Endothelial cell of umbilical vein (primary cell): ENCODE measurements at regions not wholly inside any gene's neighbourhood (a gene's known extent, or its start where the extent isn't known, plus 50 kb on each side); places are given as distances from the start of the nearest gene placed in this dataset.

Experiments
- BruUV-seq: library from RNA; stranded (reverse); fragments of 400-500 nt; replicated peaks from 2 replicates; lab custom pipeline; 2021; lab: Mats Ljungman, UMichigan
- CTCF ChIA-PET: fragments of 300-600, 350-600 bp; sonication (Branson Sonifier 250); formaldehyde crosslinking; loops from one replicate; lab custom pipeline; 2021; ENCODE audit warnings: antibody characterized with exemption, inconsistent platforms; lab: Charles Lee
- POLR2A ChIA-PET: fragments of 300-600, 350-600 bp; sonication (Branson Sonifier 250); formaldehyde crosslinking; loops from one replicate; lab custom pipeline; 2021; ENCODE audit warnings: antibody characterized with exemption, inconsistent platforms; lab: Charles Lee
- DNase-seq: peaks from one replicate; pipeline ENCODE4 v3.0.0-alpha.2; 2011; ENCODE audit warnings: low read depth, low spot score
- FAIRE-seq: peaks from 2 replicates; lab custom pipeline; 2011; peaks lifted over from hg19 to GRCh38; lab: Jason Lieb, UNC
- H2AFZ ChIP-seq: 2 replicates; pipeline ENCODE4 v1.6.0; 2012; ENCODE audit warnings: low read depth, low read length, control low read depth, inconsistent platforms
- H3K27ac ChIP-seq: 2 replicates; pipeline ENCODE4 v1.5.1; 2011; ENCODE audit warnings: low read depth, mild to moderate bottlenecking, control low read depth, low read length, moderate library complexity; ENCODE audit not compliant: insufficient read depth
- H3K27me3 ChIP-seq, 2 experiments: 2 replicates each; pipeline versions ENCODE4 v1.6.0 to v1.6.1; 2011; ENCODE audit warnings: low read length in 2 of 2, mixed read lengths in 1 of 2; ENCODE audit not compliant: control insufficient read depth in 2 of 2, insufficient read depth in 2 of 2
- H3K36me3 ChIP-seq, 2 experiments: 2 replicates in 1 of 2; 3 replicates in 1 of 2; pipeline ENCODE4 v1.5.1; 2011; ENCODE audit warnings: low read length in 2 of 2, mild to moderate bottlenecking in 1 of 2, moderate library complexity in 1 of 2; ENCODE audit not compliant: control insufficient read depth in 2 of 2, insufficient read depth in 2 of 2; ENCODE audit errors: extremely low read depth in 1 of 2
- H3K4me1 ChIP-seq: 3 replicates; pipeline ENCODE4 v1.5.1; 2011; ENCODE audit warnings: mild to moderate bottlenecking, low read length; ENCODE audit not compliant: control insufficient read depth, insufficient read depth; ENCODE audit errors: extremely low read depth
- H3K4me2 ChIP-seq: 2 replicates; pipeline ENCODE4 v1.6.1; 2011; ENCODE audit warnings: low read length, control low read depth, mixed read lengths; ENCODE audit not compliant: insufficient read depth
- H3K4me3 ChIP-seq, 3 experiments: fragments of 200-600 bp in 1 of 3; sonication (generic), shearing (Covaris generic) in 1 of 3; replicated peaks in 1 of 3; 2 replicates each; pipeline ENCODE4 v1.5.1; 2011 to 2016; ENCODE audit warnings: control low read depth in 3 of 3, low read length in 3 of 3, mild to moderate bottlenecking in 2 of 3, inconsistent platforms in 1 of 3, low read depth in 1 of 3, moderate library complexity in 1 of 3; ENCODE audit not compliant: insufficient read depth in 1 of 3
- H3K79me2 ChIP-seq: 2 replicates; pipeline ENCODE4 v1.6.0; 2012; ENCODE audit warnings: low read length, inconsistent platforms; ENCODE audit not compliant: control insufficient read depth, insufficient read depth
- H3K9ac ChIP-seq: replicated peaks from 2 replicates; pipeline ENCODE3; 2011; ENCODE audit warnings: low read length, control low read depth; ENCODE audit not compliant: insufficient read depth; ENCODE audit errors: extremely low read depth
- H3K9me1 ChIP-seq: replicated peaks from 3 replicates; pipeline ENCODE4 v1.6.0; 2011; ENCODE audit warnings: mild to moderate bottlenecking, low read length; ENCODE audit not compliant: control insufficient read depth, insufficient read depth; ENCODE audit errors: extremely low read depth
- H3K9me3 ChIP-seq: replicated peaks from 2 replicates; pipeline ENCODE4 v1.5.1; 2012; ENCODE audit warnings: low read length, inconsistent platforms; ENCODE audit not compliant: control insufficient read depth, insufficient read depth
- H4K20me1 ChIP-seq: replicated peaks from 2 replicates; pipeline ENCODE3; 2011; ENCODE audit warnings: mild to moderate bottlenecking, low read length; ENCODE audit not compliant: control insufficient read depth, insufficient read depth; ENCODE audit errors: extremely low read depth
- EZH2 ChIP-seq: IDR thresholded peaks from 2 replicates; pipeline ENCODE4 v1.6.1; 2012; ENCODE audit warnings: borderline replicate concordance, low read depth, mild to moderate bottlenecking, moderate library complexity, low read length, inconsistent platforms; ENCODE audit not compliant: severe bottlenecking
- FOS ChIP-seq: IDR thresholded peaks from 2 replicates; pipeline ENCODE4 v1.6.1; 2011; ENCODE audit warnings: mild to moderate bottlenecking, low read length, moderate library complexity, borderline replicate concordance; ENCODE audit not compliant: insufficient read depth
- GATA2 ChIP-seq: IDR thresholded peaks from 2 replicates; pipeline ENCODE4 v1.7.0; 2011; ENCODE audit warnings: low read depth, mild to moderate bottlenecking, moderate library complexity, mixed read lengths, low read length; ENCODE audit not compliant: insufficient read length, insufficient read depth
- JUN ChIP-seq: IDR thresholded peaks from 2 replicates; pipeline ENCODE4 v1.6.1; 2011; ENCODE audit warnings: borderline replicate concordance, low read depth; ENCODE audit not compliant: insufficient read length, insufficient read depth
- MAX ChIP-seq: IDR thresholded peaks from 2 replicates; pipeline ENCODE4 v1.6.1; 2011; ENCODE audit not compliant: insufficient read depth, insufficient read length
- MYC ChIP-seq: IDR thresholded peaks from one replicate; pipeline ENCODE4 v1.6.1; 2011; ENCODE audit warnings: mild to moderate bottlenecking, low read depth, low read length
- POLR2A ChIP-seq: IDR thresholded peaks from 2 replicates; pipeline ENCODE4 v1.6.1; 2012; ENCODE audit warnings: low read depth, mild to moderate bottlenecking, control low read depth, low read length
- POLR2AphosphoS5 ChIP-seq: IDR thresholded peaks from 2 replicates; pipeline ENCODE4 v1.6.1; 2012; ENCODE audit warnings: low read depth, mild to moderate bottlenecking, control low read depth, low read length, moderate library complexity; ENCODE audit not compliant: insufficient read depth
- dilution Hi-C: fragments of 300-500 bp; cut with MboI; formaldehyde crosslinking; loops from one replicate; pipeline ENCODE4 v1.15.0; 2019; ENCODE audit warnings: low sequenced_read_pairs; ENCODE audit not compliant: extremely low pct_ligation_motif_present
- intact Hi-C: fragments of 100-400 bp; cut with micrococcal nuclease; formaldehyde crosslinking; loops from one replicate; pipeline ENCODE4 v1.10.0; 2022
- TF ChIP-seq, protein P1 (sequence below), 2 donors: IDR thresholded peaks; 1 replicate in 1 of 2; 2 replicates in 1 of 2; pipeline ENCODE4 v1.5.1; 2011; ENCODE audit warnings: low read length in 2 of 2, mild to moderate bottlenecking in 2 of 2, moderate library complexity in 2 of 2, control low read depth in 1 of 2, inconsistent platforms in 1 of 2, low read depth in 1 of 2; ENCODE audit not compliant: insufficient read depth in 1 of 2; ENCODE audit errors: extremely low read depth in 1 of 2

DNA sequence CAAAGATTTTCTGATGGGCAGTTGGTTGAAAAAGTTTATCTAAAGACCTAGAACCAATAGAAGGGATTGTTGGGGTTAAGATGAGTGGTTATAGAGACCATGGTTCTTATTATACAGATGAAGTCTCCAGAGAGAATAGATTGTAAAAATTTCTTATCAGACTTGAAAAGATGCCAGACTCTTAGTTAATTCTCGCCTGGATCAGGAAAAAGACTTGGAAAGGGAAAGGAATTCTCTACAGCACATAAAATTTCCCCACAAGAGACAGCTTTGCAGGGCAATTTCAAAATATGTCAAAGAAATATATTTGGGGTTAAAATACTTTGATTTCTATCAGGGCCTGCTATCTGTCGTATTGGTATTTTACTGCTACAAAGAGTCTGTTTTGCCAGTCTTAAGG, 582.6 kb downstream of the UTRN start:
- no peak overlapping the region for H3K27ac ChIP-seq
- BruUV-seq = no TSS peak
- no peak for DNase-seq
- no peaks in the 10 kb centered on the region for H3K4me1 ChIP-seq
- H3K4me2 ChIP-seq = no peak overlapping the region
- no peaks in the 10 kb centered on the region for H3K9me3 ChIP-seq
- H3K9me1 ChIP-seq = no peaks in the 10 kb centered on the region
- H4K20me1 ChIP-seq = no peaks in the 10 kb centered on the region
- FAIRE-seq = no peak
- H3K9ac ChIP-seq = no peak overlapping the region
- no peaks in the 10 kb centered on the region for H3K79me2 ChIP-seq
- no peaks in the 10 kb centered on the region for H3K36me3 ChIP-seq
- POLR2A ChIA-PET = no interaction called here
- no peak overlapping the region for H2AFZ ChIP-seq
- dilution Hi-C loops (no loop called here), intact Hi-C loops (no loop called here)
- H3K4me3 ChIP-seq = no peak overlapping the region
- CTCF ChIA-PET = no interaction called here
- no peaks in the 10 kb centered on the region for H3K27me3 ChIP-seq
- TF ChIP-seq FOS (no peak), POLR2AphosphoS5 (no peak), EZH2 (no peak), POLR2A (no peak), GATA2 (no peak), JUN (no peak), MYC (no peak), MAX (no peak)
- TF ChIP-seq, protein P1, sequence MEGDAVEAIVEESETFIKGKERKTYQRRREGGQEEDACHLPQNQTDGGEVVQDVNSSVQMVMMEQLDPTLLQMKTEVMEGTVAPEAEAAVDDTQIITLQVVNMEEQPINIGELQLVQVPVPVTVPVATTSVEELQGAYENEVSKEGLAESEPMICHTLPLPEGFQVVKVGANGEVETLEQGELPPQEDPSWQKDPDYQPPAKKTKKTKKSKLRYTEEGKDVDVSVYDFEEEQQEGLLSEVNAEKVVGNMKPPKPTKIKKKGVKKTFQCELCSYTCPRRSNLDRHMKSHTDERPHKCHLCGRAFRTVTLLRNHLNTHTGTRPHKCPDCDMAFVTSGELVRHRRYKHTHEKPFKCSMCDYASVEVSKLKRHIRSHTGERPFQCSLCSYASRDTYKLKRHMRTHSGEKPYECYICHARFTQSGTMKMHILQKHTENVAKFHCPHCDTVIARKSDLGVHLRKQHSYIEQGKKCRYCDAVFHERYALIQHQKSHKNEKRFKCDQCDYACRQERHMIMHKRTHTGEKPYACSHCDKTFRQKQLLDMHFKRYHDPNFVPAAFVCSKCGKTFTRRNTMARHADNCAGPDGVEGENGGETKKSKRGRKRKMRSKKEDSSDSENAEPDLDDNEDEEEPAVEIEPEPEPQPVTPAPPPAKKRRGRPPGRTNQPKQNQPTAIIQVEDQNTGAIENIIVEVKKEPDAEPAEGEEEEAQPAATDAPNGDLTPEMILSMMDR (IDR thresholded peaks at IDR 0.05; ENCODE audit: extremely low read depth in 1 of 2, insufficient read depth in 1 of 2, low read depth in 1 of 2, low read length in 2 of 2) = no peak
